Transverse colon (tissue), 4 donors: ENCODE measurements at regions not wholly inside any gene's neighbourhood (a gene's known extent, or its start where the extent isn't known, plus 50 kb on each side); places are given as distances from the start of the nearest gene placed in this dataset.

Experiments
- CTCF ChIP-seq, 5 experiments: fragments of 200-600 bp in 3 of 5; fragments of 450-650 bp in 2 of 5; sonication (generic) in 3 of 5; IDR thresholded peaks; 1 replicate in 2 of 5; 2 replicates in 3 of 5; pipeline ENCODE4 v1.5.1; 2016 to 2017; ENCODE audit warnings: antibody characterized with exemption in 5 of 5, inconsistent platforms in 3 of 5, mild to moderate bottlenecking in 2 of 5, moderate library complexity in 1 of 5
- POLR2A ChIP-seq: fragments of 450-650 bp; IDR thresholded peaks from one replicate; pipeline ENCODE4 v1.6.1; 2016; ENCODE audit warnings: antibody characterized with exemption, mild to moderate bottlenecking, moderate library complexity
- POLR2AphosphoS5 ChIP-seq, 3 donors: sonication (generic); formaldehyde crosslinking; IDR thresholded peaks; one replicate each; pipeline ENCODE4 v1.6.1; 2016; ENCODE audit warnings: antibody characterized with exemption in 3 of 3

GRCh38 chr1:99474350-99474893, 171.5 kb upstream of the PALMD start:
- no peak for TF ChIP-seq CTCF (IDR thresholded peaks at IDR 0.05)
- TF ChIP-seq POLR2A: no peak
- TF ChIP-seq POLR2AphosphoS5 (IDR thresholded peaks at IDR 0.05): no peak
